IPS-15b (cell line): ENCODE measurements at regions not wholly inside any gene's neighbourhood (a gene's known extent, or its start where the extent isn't known, plus 50 kb on each side); places are given as distances from the start of the nearest gene placed in this dataset.

Source experiments
- H3K27me3 ChIP-seq: one replicate; pipeline ENCODE4 v1.6.1; 2013; ENCODE audit warnings: low read length; ENCODE audit not compliant: control insufficient read depth, insufficient read depth
- H3K36me3 ChIP-seq: one replicate; pipeline ENCODE4 v1.6.1; 2013; ENCODE audit warnings: low read length; ENCODE audit not compliant: control insufficient read depth, insufficient read depth
- H3K4me1 ChIP-seq: one replicate; pipeline ENCODE4 v1.6.1; 2013; ENCODE audit warnings: mild to moderate bottlenecking, low read length; ENCODE audit not compliant: control insufficient read depth, insufficient read depth
- H3K4me3 ChIP-seq: one replicate; pipeline ENCODE4 v1.5.1; 2013; ENCODE audit warnings: low read depth, low read length
- H3K9ac ChIP-seq: one replicate; pipeline ENCODE4 v1.6.1; 2013; ENCODE audit warnings: low read depth, mild to moderate bottlenecking, low read length
- H3K9me3 ChIP-seq: one replicate; pipeline ENCODE4 v1.6.1; 2013; ENCODE audit warnings: mild to moderate bottlenecking, low read length; ENCODE audit not compliant: control insufficient read depth, insufficient read depth

DNA sequence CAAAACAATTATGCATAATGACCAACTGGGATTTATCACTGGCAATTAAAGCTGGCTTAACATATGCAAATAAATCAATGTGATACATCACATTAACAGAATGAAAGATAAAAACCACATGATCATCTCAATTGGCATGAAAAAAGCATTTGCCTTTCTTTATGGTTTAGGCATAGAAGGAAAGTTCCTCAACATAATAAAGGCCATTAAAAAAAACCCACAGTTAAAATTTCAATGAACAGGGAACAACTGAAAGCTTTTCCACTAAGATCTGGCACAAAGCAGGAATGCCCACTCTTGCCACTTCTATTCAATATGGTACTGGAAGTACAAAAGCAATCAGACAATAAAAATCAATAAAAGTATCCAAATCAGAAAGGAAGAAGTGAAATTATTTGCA lies 151.2 kb upstream of the CD180 start:
- Histone ChIP-seq H3K27me3 (no peaks in the 10 kb centered on the region), H3K9ac (no peak overlapping the region), H3K9me3 (no peaks in the 10 kb centered on the region), H3K4me3 (no peak overlapping the region), H3K4me1 (peaks cover 5% of the 10 kb centered on the region), H3K36me3 (no peaks in the 10 kb centered on the region)

DNA sequence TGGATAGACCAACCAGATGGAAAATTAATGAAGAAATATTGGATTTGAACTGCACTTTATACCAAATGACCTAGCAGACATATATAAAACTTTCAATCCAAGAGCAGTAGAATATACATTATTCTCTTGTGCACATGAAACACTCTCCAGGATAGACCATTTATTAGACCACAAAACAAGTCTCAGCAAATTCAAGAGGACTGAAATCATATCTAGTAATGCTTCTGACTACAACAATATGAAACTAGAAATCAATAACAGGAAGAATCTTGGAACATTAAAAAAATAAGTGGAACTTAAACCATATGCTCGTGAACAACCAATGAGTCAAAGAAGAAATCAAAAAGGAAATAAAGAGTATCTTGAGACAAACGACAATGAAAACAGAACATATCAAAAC lies 150.0 kb upstream of the CD180 start:
- H3K9ac ChIP-seq, result no peak overlapping the region
- H3K4me1 ChIP-seq, result peaks cover 5% of the 10 kb centered on the region
- H3K27me3 ChIP-seq, result no peaks in the 10 kb centered on the region
- no peaks in the 10 kb centered on the region for H3K9me3 ChIP-seq
- H3K36me3 ChIP-seq, result no peaks in the 10 kb centered on the region
- H3K4me3 ChIP-seq, result no peak overlapping the region

DNA sequence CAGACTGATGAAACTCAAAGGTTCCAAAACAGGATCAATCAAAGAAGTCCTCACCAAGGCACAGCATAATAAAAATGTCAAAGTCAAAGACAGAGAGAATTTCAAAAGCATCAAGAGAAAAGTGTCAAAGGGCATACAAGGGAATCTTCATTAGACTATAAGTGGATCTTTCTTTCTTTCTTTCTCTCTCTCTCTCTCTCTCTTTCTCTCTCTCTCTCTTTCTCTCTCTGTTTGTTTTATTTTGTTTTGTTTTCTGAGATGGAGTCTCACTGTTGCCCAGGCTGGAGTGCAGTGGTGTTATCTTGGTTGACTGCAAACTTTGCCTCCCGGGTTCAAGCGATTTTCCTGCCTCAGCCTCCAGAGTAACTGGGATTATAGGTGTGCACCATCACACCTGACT lies 148.3 kb upstream of the CD180 start:
- no peak overlapping the region for H3K4me3 ChIP-seq

DNA sequence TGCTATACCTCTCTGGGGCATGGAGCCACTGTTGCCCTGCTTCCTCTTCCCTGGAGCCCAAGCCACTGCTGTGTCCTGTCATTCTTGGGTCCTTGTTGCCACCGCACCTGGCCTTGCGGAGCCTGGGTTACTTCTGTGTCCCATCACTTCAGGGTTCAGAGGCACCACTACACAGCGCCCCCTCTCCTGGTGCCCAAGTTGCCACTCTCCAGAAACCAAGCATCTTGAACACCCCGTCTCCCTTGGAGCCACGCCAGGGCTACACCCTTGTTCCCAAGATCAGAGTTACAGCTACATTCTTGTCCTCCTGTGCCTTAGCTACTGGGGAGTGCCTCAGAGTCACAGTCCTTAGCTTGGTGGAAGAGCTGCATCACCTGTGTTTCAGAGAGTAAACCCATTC lies 147.2 kb upstream of the CD180 start:
- Histone ChIP-seq H3K4me1 (peaks cover 5% of the 10 kb centered on the region), H3K9ac (no peak overlapping the region), H3K36me3 (no peaks in the 10 kb centered on the region), H3K4me3 (no peak overlapping the region), H3K27me3 (no peaks in the 10 kb centered on the region), H3K9me3 (no peaks in the 10 kb centered on the region)

More for the DNA sequence above, 148.3 kb upstream of the CD180 start:
- H3K4me1 ChIP-seq, result peaks cover 5% of the 10 kb centered on the region
- H3K27me3 ChIP-seq, result no peaks in the 10 kb centered on the region
- no peaks in the 10 kb centered on the region for H3K9me3 ChIP-seq
- H3K9ac ChIP-seq, result no peak overlapping the region
- no peaks in the 10 kb centered on the region for H3K36me3 ChIP-seq

DNA sequence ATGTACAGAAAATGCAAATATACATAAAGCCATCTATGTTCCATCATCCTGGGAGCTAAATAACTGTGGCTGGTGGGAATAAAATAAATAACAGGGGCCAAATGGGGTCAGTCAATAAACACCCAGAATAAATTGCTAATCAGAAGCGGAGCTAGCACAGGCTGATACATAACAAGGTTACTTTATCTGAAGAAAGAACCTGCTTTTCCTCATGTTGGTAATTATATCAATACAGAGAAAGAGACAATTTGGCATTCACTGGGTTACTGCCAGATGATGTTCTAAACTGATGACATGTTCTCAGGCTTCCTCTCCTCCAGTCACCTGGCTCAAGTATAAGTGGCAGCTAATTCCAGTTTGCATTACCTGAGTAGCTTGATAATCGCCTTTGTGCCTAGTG lies 144.9 kb upstream of the CD180 start:
- Histone ChIP-seq H3K9ac (no peak overlapping the region), H3K4me3 (no peak overlapping the region)

DNA sequence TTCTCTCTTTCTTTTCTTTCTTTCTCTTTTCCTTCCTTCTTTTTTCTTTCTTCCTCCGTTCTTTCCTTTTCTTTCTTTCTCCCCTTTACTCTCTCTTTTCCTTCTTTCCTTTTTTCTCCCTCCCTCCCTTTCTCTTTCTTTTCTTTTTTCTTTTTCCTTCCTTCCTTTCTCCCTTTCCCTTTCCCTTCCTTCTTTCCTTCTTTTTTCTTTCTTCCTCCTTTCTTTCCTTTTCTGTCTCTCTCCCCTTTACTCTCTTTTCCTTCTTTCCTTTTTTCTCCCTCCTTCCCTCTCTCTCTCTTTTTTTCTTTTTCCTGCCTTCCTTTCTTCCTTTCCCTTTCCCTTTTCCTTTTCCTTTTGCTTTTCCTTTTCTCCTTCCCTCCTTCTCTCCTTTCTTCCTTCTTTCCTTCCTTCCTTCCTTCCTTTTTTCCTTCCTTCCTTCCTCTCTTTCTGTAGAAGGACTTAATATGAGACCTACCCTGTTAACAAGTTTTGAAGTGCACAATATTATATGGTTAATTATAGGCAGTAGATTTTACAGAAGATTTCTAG lies 142.7 kb upstream of the CD180 start:
- Histone ChIP-seq H3K36me3 (no peaks in the 10 kb centered on the region), H3K4me1 (no peaks in the 10 kb centered on the region), H3K9me3 (no peaks in the 10 kb centered on the region), H3K4me3 (no peak overlapping the region), H3K27me3 (no peaks in the 10 kb centered on the region), H3K9ac (no peak overlapping the region)

More for the DNA sequence above, 144.9 kb upstream of the CD180 start:
- no peaks in the 10 kb centered on the region for H3K4me1 ChIP-seq
- no peaks in the 10 kb centered on the region for H3K27me3 ChIP-seq
- H3K9me3 ChIP-seq, result no peaks in the 10 kb centered on the region
- no peaks in the 10 kb centered on the region for H3K36me3 ChIP-seq

DNA sequence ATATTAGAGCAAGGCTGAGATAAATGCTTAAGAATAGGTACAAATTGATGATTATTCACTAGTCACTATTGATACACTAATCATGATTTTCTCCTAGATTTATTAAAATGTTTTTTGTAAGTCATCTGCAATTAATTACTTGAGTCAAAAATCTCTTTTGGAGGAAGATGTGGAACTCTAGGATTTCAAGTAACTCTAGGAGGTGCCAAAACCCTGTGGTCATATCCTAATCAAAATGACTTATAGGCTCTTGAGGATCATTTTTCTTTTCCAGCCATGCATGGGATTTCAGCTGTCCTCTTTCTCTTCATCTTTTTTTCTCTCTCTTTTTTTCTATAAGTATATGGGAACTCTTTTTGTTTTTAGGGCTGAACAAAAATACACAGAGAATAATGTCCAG lies 141.8 kb upstream of the CD180 start:
- H3K27me3 ChIP-seq, result no peaks in the 10 kb centered on the region
- H3K4me3 ChIP-seq, result no peak overlapping the region
- no peaks in the 10 kb centered on the region for H3K36me3 ChIP-seq
- no peaks in the 10 kb centered on the region for H3K9me3 ChIP-seq
- no peaks in the 10 kb centered on the region for H3K4me1 ChIP-seq
- H3K9ac ChIP-seq, result no peak overlapping the region

DNA sequence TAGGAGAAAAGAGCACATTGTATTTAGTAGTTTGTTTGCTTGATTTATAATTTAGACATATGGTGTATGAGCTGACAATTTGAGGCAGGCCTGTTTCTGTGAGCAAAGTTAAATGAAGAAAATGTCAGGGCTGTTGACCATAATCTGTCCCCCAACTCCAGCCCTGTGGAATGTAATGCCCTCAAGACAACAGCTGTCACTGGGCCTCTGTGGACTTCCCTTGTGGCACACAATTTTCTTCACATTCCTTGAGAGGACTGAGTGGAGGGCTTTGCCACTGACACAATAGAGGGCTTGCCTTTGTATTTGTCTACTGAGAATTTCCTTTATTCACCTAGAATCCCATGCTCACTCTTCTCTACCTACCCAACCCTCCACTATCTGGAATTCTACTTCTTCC lies 141.2 kb upstream of the CD180 start:
- H3K27me3 ChIP-seq, result no peaks in the 10 kb centered on the region

DNA sequence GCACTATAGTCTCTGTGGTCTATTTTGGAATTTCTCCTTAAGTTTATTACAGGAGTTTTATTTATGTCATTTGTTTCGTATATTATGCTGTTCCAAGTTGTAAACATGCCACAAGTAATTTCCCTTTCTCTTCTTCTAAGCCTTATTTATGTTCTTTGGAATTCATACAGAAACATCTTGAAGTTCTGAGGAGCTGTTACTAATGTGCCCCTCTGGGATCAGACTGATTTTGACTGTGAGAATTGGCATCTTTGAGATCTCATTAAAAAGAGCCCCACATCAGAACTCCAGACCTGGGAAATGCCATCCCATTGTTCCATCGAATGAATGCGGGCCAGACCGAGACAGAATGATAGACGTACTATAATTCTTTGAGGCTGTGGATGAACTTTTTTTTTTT lies 138.8 kb upstream of the CD180 start:
- Histone ChIP-seq H3K4me3 (no peak overlapping the region), H3K9me3 (no peaks in the 10 kb centered on the region), H3K9ac (no peak overlapping the region), H3K36me3 (no peaks in the 10 kb centered on the region), H3K4me1 (no peaks in the 10 kb centered on the region), H3K27me3 (no peaks in the 10 kb centered on the region)

More for the DNA sequence above, 141.2 kb upstream of the CD180 start:
- no peaks in the 10 kb centered on the region for H3K36me3 ChIP-seq
- H3K9ac ChIP-seq, result no peak overlapping the region
- no peaks in the 10 kb centered on the region for H3K9me3 ChIP-seq
- no peaks in the 10 kb centered on the region for H3K4me1 ChIP-seq
- H3K4me3 ChIP-seq, result no peak overlapping the region

DNA sequence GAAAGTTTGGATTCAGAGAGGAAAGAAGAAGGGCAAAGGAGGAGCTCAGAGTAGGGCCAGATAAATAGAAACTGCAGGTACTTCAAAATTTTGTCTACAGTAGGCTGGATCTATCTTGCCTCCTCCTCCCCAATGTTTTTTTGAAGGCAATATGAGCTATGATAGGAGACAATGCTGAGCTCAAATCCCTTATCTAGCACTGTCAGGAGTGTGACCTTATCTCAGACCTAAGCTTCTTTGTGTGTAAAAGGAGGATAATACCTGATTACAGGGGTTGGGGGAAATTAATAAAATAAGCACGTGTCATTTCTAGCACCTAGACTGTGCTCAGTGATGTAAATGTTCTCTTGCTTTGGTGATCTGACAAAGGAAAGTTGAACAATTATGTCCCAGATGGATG lies 137.8 kb upstream of the CD180 start:
- H3K36me3 ChIP-seq, result no peaks in the 10 kb centered on the region
- H3K4me3 ChIP-seq, result no peak overlapping the region
- no peaks in the 10 kb centered on the region for H3K4me1 ChIP-seq

DNA sequence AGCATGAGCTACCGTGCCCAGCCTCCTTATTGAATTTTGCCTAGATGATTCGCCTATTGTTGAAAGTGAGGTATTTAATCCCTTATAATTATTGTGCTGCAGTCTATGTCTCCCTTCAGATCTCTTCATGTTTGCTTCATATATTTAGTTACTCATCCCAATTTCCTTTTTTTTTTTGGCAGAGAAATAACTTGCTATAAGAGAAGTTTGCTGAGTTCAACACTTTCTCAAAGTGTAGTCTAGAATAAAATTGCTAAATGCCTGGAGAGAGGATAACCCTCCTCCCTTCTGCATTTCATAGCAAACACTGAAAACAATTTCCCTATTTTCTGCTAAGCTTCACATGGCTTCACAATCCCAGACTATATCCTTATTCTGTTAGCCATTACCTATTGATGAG lies 136.6 kb upstream of the CD180 start:
- H3K4me3 ChIP-seq, result no peak overlapping the region
- no peaks in the 10 kb centered on the region for H3K27me3 ChIP-seq
- no peaks in the 10 kb centered on the region for H3K36me3 ChIP-seq
- no peaks in the 10 kb centered on the region for H3K4me1 ChIP-seq
- no peak overlapping the region for H3K9ac ChIP-seq
- no peaks in the 10 kb centered on the region for H3K9me3 ChIP-seq

More for the DNA sequence above, 137.8 kb upstream of the CD180 start:
- no peaks in the 10 kb centered on the region for H3K9me3 ChIP-seq
- no peaks in the 10 kb centered on the region for H3K27me3 ChIP-seq
- H3K9ac ChIP-seq, result no peak overlapping the region

DNA sequence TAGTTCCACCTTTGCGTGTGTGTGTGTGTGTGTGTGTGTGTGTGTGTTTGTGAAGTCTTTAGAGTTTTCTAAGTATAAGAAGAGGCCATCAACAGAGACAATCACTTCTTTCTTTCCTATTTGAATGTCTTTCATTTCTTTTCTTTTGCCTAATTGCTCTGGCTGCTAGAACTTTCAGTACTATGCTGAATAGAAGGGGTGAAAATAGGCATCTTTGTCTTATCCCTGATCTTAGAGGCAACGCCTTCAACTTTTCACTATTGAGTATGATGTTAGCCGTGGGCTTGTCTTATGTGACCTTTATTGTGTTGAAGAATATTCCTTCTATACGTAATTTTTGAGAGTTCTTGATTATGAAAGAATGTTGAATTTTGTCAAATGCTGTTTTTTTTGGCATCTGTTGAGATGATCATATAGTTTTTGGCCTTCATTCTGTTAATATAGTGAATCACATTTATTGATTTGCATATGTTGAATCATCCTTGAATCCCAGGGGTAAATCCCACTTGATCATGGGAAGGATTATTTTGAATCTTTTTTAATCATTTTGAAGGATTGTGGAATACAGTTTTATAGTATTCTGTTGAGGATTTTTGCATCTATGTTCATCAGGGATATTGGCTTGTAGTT lies 134.8 kb upstream of the CD180 start:
- Histone ChIP-seq H3K36me3 (no peaks in the 10 kb centered on the region), H3K4me3 (no peak overlapping the region), H3K27me3 (no peaks in the 10 kb centered on the region), H3K9ac (no peak overlapping the region), H3K4me1 (no peaks in the 10 kb centered on the region), H3K9me3 (no peaks in the 10 kb centered on the region)
